GM12875 (cell line): ENCODE measurements at regions not wholly inside any gene's neighbourhood (a gene's known extent, or its start where the extent isn't known, plus 50 kb on each side); places are given as distances from the start of the nearest gene placed in this dataset.

Source experiments
- H3K4me3 ChIP-seq: one replicate; pipeline ENCODE4 v1.5.1; 2011; ENCODE audit warnings: low read depth, low read length, control low read depth
- CTCF ChIP-seq: IDR thresholded peaks from 2 replicates; pipeline ENCODE4 v1.5.1; 2011; ENCODE audit warnings: low read depth, mild to moderate bottlenecking, control low read depth, inconsistent platforms, low read length, moderate library complexity, borderline replicate concordance; ENCODE audit not compliant: insufficient read depth

DNA sequence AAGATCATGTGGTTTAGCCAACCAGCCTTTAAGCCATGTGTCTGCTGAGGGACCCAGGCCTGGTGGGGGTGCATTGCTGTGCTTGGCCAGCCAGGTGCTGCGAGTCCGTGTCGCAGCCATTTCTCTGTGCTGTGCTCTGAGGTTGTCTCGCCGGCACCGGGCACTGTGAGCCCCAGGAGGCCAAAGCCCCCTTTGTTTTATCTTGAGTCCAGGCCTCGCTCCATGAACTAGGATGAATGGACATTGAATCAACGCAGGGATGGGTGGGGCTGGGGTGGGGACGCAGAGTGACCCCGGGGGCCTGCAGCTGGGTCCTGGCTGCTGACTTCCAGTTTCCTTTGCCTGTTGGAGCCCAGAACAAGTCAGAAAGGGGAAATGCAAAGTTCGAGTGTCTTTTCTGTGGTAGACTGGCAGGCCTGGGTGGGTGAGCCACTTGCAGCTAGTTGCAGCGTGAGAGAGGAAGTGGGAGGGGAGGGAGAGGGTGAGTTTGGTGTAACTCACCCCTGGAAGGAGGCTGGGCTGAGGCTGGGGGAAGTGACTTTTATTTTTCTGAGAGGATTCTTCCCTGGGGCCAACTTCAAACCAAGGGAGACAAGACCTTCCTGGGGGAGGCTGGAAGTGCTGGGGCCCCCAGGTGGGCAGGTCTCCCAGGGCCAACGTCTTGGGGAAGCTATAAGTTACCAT lies 324.7 kb downstream of the SEC14L1 start:
- TF ChIP-seq CTCF: no peak
- peak overlapping the region; percentile 13 for H3K4me3 ChIP-seq

DNA sequence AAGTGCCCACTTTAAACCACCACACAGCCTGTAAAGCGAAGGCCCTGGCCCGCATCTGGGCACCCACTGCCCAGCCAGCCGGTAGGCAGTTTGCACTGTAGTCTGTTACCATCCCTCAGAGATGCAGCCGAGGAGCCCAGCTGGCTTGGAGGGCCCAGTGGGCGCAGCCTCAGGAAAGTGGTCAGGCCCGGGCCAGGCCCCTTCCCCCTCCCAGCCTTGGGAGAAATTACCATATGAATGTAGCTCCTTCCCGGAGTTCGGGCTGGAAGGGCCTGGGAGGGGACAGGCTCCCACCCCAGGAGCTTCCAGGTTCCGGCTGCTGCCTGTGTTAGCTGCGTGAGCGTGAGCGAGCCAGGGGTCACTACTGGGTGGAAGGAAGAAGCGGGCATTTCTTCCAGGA lies 325.4 kb downstream of the SEC14L1 start:
- no peak for TF ChIP-seq CTCF
- no peak overlapping the region for H3K4me3 ChIP-seq

GRCh38 chr17:77466596-77467223 lies 325.9 kb downstream of the SEC14L1 start:
- H3K4me3 ChIP-seq: no peak overlapping the region
- TF ChIP-seq CTCF: no peak

DNA sequence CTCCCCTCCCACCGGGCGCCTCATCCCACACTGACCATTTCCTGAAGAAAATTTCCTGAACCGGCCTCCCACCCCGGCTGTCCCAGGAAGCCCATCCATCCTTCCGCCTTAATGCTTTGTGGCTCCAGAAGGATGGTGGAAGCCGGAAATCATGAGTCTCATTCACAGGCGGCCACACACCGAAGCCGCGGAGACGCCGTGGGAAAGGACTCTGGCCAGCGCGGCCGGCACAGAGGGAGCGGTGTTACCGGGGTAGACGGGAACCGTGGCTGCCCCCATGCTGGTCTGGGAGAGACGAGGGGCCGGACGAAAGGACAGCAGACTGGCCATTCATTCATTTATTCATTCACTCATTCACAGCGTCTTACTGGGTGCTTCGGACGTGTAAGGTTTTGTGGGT lies 326.8 kb downstream of the SEC14L1 start:
- no peak overlapping the region for H3K4me3 ChIP-seq
- no peak for TF ChIP-seq CTCF

GRCh38 chr17:77468897-77469296 lies 328.1 kb downstream of the SEC14L1 start:
- H3K4me3 ChIP-seq: no peak overlapping the region
- TF ChIP-seq CTCF: no peak

- H3K4me3 ChIP-seq: no peak overlapping the region
- no peak for TF ChIP-seq CTCF
Observed at GRCh38 chr17:77470330-77470786, 329.6 kb downstream of the SEC14L1 start.

- H3K4me3 ChIP-seq: no peak overlapping the region
- no peak for TF ChIP-seq CTCF
Observed at GRCh38 chr17:77470800-77471733, 330.3 kb downstream of the SEC14L1 start.
